Colonic mucosa (tissue), 4 donors: ENCODE measurements at regions not wholly inside any gene's neighbourhood (a gene's known extent, or its start where the extent isn't known, plus 50 kb on each side); places are given as distances from the start of the nearest gene placed in this dataset.

Experiments used
- DNase-seq: peaks from one replicate; pipeline ENCODE4 v3.0.0-alpha.2; 2020
- H3K27ac ChIP-seq: fragments of 200-600 bp; one replicate; pipeline ENCODE4 v1.8.0; 2021
- H3K27me3 ChIP-seq: fragments of 200-600 bp; one replicate; pipeline ENCODE4 v1.8.0; 2021
- H3K36me3 ChIP-seq: fragments of 200-600 bp; one replicate; pipeline ENCODE4 v1.8.0; 2021
- H3K4me1 ChIP-seq: fragments of 200-600 bp; one replicate; pipeline ENCODE4 v1.8.0; 2021; ENCODE audit warnings: mild to moderate bottlenecking
- H3K4me3 ChIP-seq: fragments of 200-600 bp; one replicate; pipeline ENCODE4 v1.8.0; 2021
- H3K9ac ChIP-seq, 2 donors: one replicate each; pipeline ENCODE4 v1.7.0; 2013; ENCODE audit warnings: control low read depth in 2 of 2, low read depth in 2 of 2, low read length in 2 of 2
- H3K9me3 ChIP-seq: fragments of 200-600 bp; one replicate; pipeline ENCODE4 v1.8.0; 2021
- CTCF ChIP-seq: fragments of 200-600 bp; IDR thresholded peaks from one replicate; pipeline ENCODE4 v1.8.0; 2022; ENCODE audit warnings: antibody characterized with exemption, mild to moderate bottlenecking
- intact Hi-C: fragments of 100-400 bp; cut with DNase I; formaldehyde crosslinking; loops from one replicate; pipeline ENCODE4 v1.14.1; 2022
- donor health status: healthy.
- donor health status: DM: no; HTN: no; CAD: no.
- donor health status: DM: no; HTN: no; CAD: no.

GRCh38 chr4:60089546-60090273, 1110.4 kb upstream of the ADGRL3 start:
- no peaks in the 10 kb centered on the region for H3K4me1 ChIP-seq
- intact Hi-C loops: no loop called here
- DNase-seq: no peak
- no peaks in the 10 kb centered on the region for H3K36me3 ChIP-seq
- no peak overlapping the region for H3K27ac ChIP-seq
- no peaks in the 10 kb centered on the region for H3K9me3 ChIP-seq
- no peaks in the 10 kb centered on the region for H3K27me3 ChIP-seq
- no peak for TF ChIP-seq CTCF
- no peak overlapping the region for H3K4me3 ChIP-seq
- H3K9ac ChIP-seq: no peak overlapping the region

- intact Hi-C loops: no loop called here
- no peak overlapping the region for H3K4me3 ChIP-seq
- no peaks in the 10 kb centered on the region for H3K4me1 ChIP-seq
- DNase-seq: no peak
- H3K36me3 ChIP-seq: no peaks in the 10 kb centered on the region
- TF ChIP-seq CTCF: no peak
- H3K9me3 ChIP-seq: no peaks in the 10 kb centered on the region
- no peak overlapping the region for H3K9ac ChIP-seq
- H3K27ac ChIP-seq: no peak overlapping the region
- H3K27me3 ChIP-seq: no peaks in the 10 kb centered on the region
Measured at GRCh38 chr4:60096676-60097075, 1103.5 kb upstream of the ADGRL3 start.

GRCh38 chr4:60116592-60116991, 1083.5 kb upstream of the ADGRL3 start:
- no peak for TF ChIP-seq CTCF
- Histone ChIP-seq H3K36me3 (no peaks in the 10 kb centered on the region), H3K4me3 (no peak overlapping the region), H3K27me3 (no peaks in the 10 kb centered on the region), H3K4me1 (no peaks in the 10 kb centered on the region), H3K9me3 (no peaks in the 10 kb centered on the region), H3K27ac (no peak overlapping the region), H3K9ac (no peak overlapping the region)
- intact Hi-C loops: no loop called here
- DNase-seq: no peak

- H3K4me1 ChIP-seq: no peaks in the 10 kb centered on the region
- no peaks in the 10 kb centered on the region for H3K36me3 ChIP-seq
- intact Hi-C loops: no loop called here
- H3K27me3 ChIP-seq: no peaks in the 10 kb centered on the region
- TF ChIP-seq CTCF: no peak
- H3K4me3 ChIP-seq: no peak overlapping the region
- DNase-seq: no peak
- H3K9ac ChIP-seq: no peak overlapping the region
- H3K27ac ChIP-seq: no peak overlapping the region
- H3K9me3 ChIP-seq: no peaks in the 10 kb centered on the region
Measured at GRCh38 chr4:60117726-60118323, 1082.3 kb upstream of the ADGRL3 start.

GRCh38 chr4:60122820-60123219, 1077.3 kb upstream of the ADGRL3 start:
- Histone ChIP-seq H3K9ac (no peak overlapping the region), H3K36me3 (no peaks in the 10 kb centered on the region)

More at GRCh38 chr4:60122820-60123219, 1077.3 kb upstream of the ADGRL3 start:
- Histone ChIP-seq H3K27me3 (no peaks in the 10 kb centered on the region), H3K4me3 (no peak overlapping the region), H3K27ac (no peak overlapping the region), H3K4me1 (no peaks in the 10 kb centered on the region), H3K9me3 (no peaks in the 10 kb centered on the region)
- TF ChIP-seq CTCF: no peak
- intact Hi-C loops: no loop called here
- no peak for DNase-seq
